ENCODE measurements at regions not wholly inside any gene's neighbourhood (a gene's known extent, or its start where the extent isn't known, plus 50 kb on each side); places are given as distances from the start of the nearest gene placed in this dataset.
A peak's percentile ranks its signal among the peaks of the same experiment; 100 is the strongest.

- Mint-ChIP-seq H3K27ac (ENCODE audit: unreplicated experiment) (no peak overlapping the region), H3K4me3 (ENCODE audit: unreplicated experiment) (no peak overlapping the region), H3K36me3 (ENCODE audit: low read depth, unreplicated experiment) (no peaks in the 10 kb centered on the region), H3K27me3 (ENCODE audit: low read depth, unreplicated experiment) (peaks cover 31% of the 10 kb centered on the region), H3K4me1 (ENCODE audit: low read depth, unreplicated experiment) (peaks cover 8% of the 10 kb centered on the region), H3K9me3 (ENCODE audit: unreplicated experiment) (peaks cover 5% of the 10 kb centered on the region)
- H2AFZ ChIP-seq (ENCODE audit: low read depth, low read length) = no peak overlapping the region
- DNase-seq (ENCODE audit: low read depth) (no peak), FAIRE-seq (no peak)
- no peak overlapping the region for H3K9ac ChIP-seq (ENCODE audit: low read length)
- no peaks in the 10 kb centered on the region for H3K36me3 ChIP-seq (ENCODE audit: insufficient read depth, low read length)
- no peak for TF ChIP-seq EZH2 (IDR thresholded peaks at IDR 0.05; ENCODE audit: insufficient read depth, low read length)
- H3K79me2 ChIP-seq (ENCODE audit: insufficient read depth, low read length) = no peaks in the 10 kb centered on the region
- H3K4me2 ChIP-seq (ENCODE audit: low read length) = no peak overlapping the region
- no peaks in the 10 kb centered on the region for H3K9me3 ChIP-seq (ENCODE audit: insufficient read depth, low read depth, low read length)
- H3K4me3 ChIP-seq (ENCODE audit: insufficient read depth, low read depth, low read length) = no peak overlapping the region
- peaks cover 14% of the 10 kb centered on the region for H3K4me1 ChIP-seq (ENCODE audit: insufficient read depth, low read length)
- H4K20me1 ChIP-seq (ENCODE audit: insufficient read depth, low read length) = no peaks in the 10 kb centered on the region
- H3K27ac ChIP-seq (ENCODE audit: low read depth, low read length) = no peak overlapping the region
- H3K27me3 ChIP-seq (ENCODE audit: insufficient read depth, low read length) = no peaks in the 10 kb centered on the region
Observed at GRCh38 chr6:40759838-40760237, 172.7 kb upstream of the LRFN2 start.

GRCh38 chr6:40759264-40759663 lies 172.1 kb upstream of the LRFN2 start:
- DNase-seq (ENCODE audit: low read depth) (no peak), FAIRE-seq (no peak)
- Histone ChIP-seq H3K79me2 (ENCODE audit: insufficient read depth, low read length) (no peaks in the 10 kb centered on the region), H3K27me3 (ENCODE audit: insufficient read depth, low read length) (no peaks in the 10 kb centered on the region), H3K36me3 (ENCODE audit: insufficient read depth, low read length) (no peaks in the 10 kb centered on the region), H4K20me1 (ENCODE audit: insufficient read depth, low read length) (no peaks in the 10 kb centered on the region), H3K4me3 (ENCODE audit: insufficient read depth, low read depth, low read length) (no peak overlapping the region), H3K27ac (ENCODE audit: low read depth, low read length) (no peak overlapping the region), H2AFZ (ENCODE audit: low read depth, low read length) (no peak overlapping the region), H3K4me1 (ENCODE audit: insufficient read depth, low read length) (peaks cover 17% of the 10 kb centered on the region), H3K9ac (ENCODE audit: low read length) (no peak overlapping the region), H3K9me3 (ENCODE audit: insufficient read depth, low read depth, low read length) (no peaks in the 10 kb centered on the region), H3K4me2 (ENCODE audit: low read length) (no peak overlapping the region)
- H3K4me3 Mint-ChIP-seq (ENCODE audit: unreplicated experiment) = no peak overlapping the region
- H3K9me3 Mint-ChIP-seq (ENCODE audit: unreplicated experiment) = peaks cover 5% of the 10 kb centered on the region
- no peak for TF ChIP-seq CTCF (IDR thresholded peaks at IDR 0.05; ENCODE audit: insufficient read depth, low read depth, low read length)
- TF ChIP-seq EZH2 (IDR thresholded peaks at IDR 0.05; ENCODE audit: insufficient read depth, low read length) = no peak
- peaks cover 27% of the 10 kb centered on the region for H3K27me3 Mint-ChIP-seq (ENCODE audit: low read depth, unreplicated experiment)
- H3K36me3 Mint-ChIP-seq (ENCODE audit: low read depth, unreplicated experiment) = no peaks in the 10 kb centered on the region
- peaks cover 8% of the 10 kb centered on the region for H3K4me1 Mint-ChIP-seq (ENCODE audit: low read depth, unreplicated experiment)
- no peak overlapping the region for H3K27ac Mint-ChIP-seq (ENCODE audit: unreplicated experiment)

GRCh38 chr6:40755749-40756452 lies 168.7 kb upstream of the LRFN2 start:
- peak overlapping the region; percentile 88 for H3K4me2 ChIP-seq (ENCODE audit: low read length)

More at GRCh38 chr6:40755749-40756452, 168.7 kb upstream of the LRFN2 start:
- Mint-ChIP-seq H3K9me3 (ENCODE audit: unreplicated experiment) (no peaks in the 10 kb centered on the region), H3K36me3 (ENCODE audit: low read depth, unreplicated experiment) (no peaks in the 10 kb centered on the region), H3K4me3 (ENCODE audit: unreplicated experiment) (no peak overlapping the region), H3K27me3 (ENCODE audit: low read depth, unreplicated experiment) (peaks cover 24% of the 10 kb centered on the region), H3K4me1 (ENCODE audit: low read depth, unreplicated experiment) (peaks cover 12% of the 10 kb centered on the region), H3K27ac (ENCODE audit: unreplicated experiment) (peak overlapping the region; percentile 1)
- peak; percentile 86 for FAIRE-seq
- Histone ChIP-seq H3K36me3 (ENCODE audit: insufficient read depth, low read length) (no peaks in the 10 kb centered on the region), H3K27ac (ENCODE audit: low read depth, low read length) (peak overlapping the region; percentile 54), H3K9me3 (ENCODE audit: insufficient read depth, low read depth, low read length) (no peaks in the 10 kb centered on the region), H2AFZ (ENCODE audit: low read depth, low read length) (peak overlapping the region; percentile 48), H3K4me1 (ENCODE audit: insufficient read depth, low read length) (peaks cover 17% of the 10 kb centered on the region), H3K9ac (ENCODE audit: low read length) (peak overlapping the region; percentile 53), H3K4me3 (ENCODE audit: insufficient read depth, low read depth, low read length) (peak overlapping the region; percentile 35), H4K20me1 (ENCODE audit: insufficient read depth, low read length) (no peaks in the 10 kb centered on the region), H3K79me2 (ENCODE audit: insufficient read depth, low read length) (no peaks in the 10 kb centered on the region), H3K27me3 (ENCODE audit: insufficient read depth, low read length) (no peaks in the 10 kb centered on the region)
- TF ChIP-seq EZH2 (IDR thresholded peaks at IDR 0.05; ENCODE audit: insufficient read depth, low read length) = no peak
- no peak for TF ChIP-seq CTCF (IDR thresholded peaks at IDR 0.05; ENCODE audit: insufficient read depth, low read depth, low read length)
- DNase-seq (ENCODE audit: low read depth) = peak; percentile 62

All from astrocyte (in vitro differentiated cells and primary cell).